Kidney glomerular epithelial cell (primary cell): ENCODE measurements at regions not wholly inside any gene's neighbourhood (a gene's known extent, or its start where the extent isn't known, plus 50 kb on each side); places are given as distances from the start of the nearest gene placed in this dataset.

Source experiments
- DNase-seq: peaks from one replicate; lab custom pipeline; 2025; lab: John Stamatoyannopoulos, UW

- DNase-seq: no peak
Observed at GRCh38 chr21:41671212-41671762, 95.6 kb downstream of the RIPK4 start.

- no peak for DNase-seq
Observed at GRCh38 chr21:41670056-41670805, 96.6 kb downstream of the RIPK4 start.

DNA sequence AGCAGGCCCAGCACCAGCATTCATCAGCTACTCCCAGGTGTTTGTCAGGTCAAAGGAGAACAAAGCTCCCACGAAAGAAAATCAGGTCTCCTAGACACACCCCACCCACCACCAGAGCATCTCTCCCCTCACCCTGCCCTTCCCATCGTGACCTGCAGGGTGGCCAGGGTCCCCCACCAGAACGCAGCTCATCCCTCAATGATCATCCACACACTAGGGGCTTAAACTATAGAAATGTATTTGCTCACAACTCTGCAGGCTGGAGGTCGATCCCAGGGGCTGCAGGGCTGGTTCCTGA, 97.4 kb downstream of the RIPK4 start:
- DNase-seq: no peak

GRCh38 chr21:41668686-41669532, 97.9 kb downstream of the RIPK4 start:
- no peak for DNase-seq

DNA sequence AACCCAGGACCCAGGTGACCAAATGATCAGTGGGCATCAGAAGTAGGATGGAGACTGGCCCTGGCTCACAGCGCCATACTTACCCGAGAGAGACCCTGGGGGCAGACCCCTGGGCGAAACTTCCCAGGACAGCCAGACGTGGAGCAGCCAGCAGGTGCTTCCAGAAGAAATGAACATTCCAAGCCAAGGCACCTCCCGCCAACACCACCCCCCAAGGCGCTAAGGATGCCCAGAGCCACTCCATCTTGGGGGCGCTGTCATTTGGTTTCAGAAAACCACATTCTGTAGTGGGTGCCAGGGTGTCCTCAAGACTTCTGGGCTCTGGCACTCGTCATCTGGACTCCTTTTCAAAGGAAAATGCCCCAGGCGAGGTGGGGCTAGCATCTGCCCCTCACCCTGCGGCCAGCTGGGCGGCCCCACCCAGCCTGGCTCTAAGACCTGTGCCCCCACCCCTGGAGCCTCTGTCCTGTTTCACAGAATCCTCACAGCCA, 98.8 kb downstream of the RIPK4 start:
- DNase-seq: no peak

DNA sequence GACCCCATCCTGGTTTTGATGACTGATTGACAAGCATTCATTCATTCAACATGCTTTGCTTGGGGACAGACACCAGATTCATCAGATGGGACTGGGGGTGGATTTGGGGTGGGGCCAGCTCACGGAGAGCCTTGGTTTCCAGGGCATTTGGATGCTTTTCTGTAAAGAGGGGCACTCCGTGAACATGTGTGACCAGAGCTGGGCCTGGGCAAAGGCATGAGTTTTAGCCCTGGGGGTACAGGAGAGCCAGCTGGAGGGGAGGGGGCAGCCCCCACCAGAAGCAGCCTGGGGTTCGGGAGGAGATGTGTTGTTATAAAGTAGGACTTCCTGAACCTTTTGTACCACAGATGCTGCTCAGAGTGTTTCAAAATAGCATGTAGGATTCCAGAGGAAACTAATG, 99.7 kb downstream of the RIPK4 start:
- no peak for DNase-seq

DNA sequence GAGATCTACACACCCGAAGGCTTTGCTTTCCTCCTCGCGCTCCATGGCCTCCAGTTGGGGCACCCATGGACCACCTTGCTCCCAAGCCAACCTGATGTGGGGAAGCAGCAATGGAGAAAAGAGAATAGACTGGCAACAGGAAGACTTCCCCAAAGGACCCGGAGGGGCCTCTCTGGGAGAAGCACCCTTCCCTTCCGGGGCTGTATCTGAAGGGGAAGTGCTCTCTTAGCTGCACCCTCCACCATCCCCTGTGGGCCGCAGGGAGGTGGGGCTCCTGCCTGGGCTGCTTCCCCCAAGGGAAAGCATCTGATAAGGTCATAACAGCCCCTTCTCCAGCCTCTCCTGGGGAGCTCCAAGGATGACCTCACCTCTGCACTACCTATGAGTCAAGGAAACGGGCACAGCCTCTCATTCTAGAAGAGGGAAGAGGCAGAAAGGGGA, 100.2 kb downstream of the RIPK4 start:
- no peak for DNase-seq

DNA sequence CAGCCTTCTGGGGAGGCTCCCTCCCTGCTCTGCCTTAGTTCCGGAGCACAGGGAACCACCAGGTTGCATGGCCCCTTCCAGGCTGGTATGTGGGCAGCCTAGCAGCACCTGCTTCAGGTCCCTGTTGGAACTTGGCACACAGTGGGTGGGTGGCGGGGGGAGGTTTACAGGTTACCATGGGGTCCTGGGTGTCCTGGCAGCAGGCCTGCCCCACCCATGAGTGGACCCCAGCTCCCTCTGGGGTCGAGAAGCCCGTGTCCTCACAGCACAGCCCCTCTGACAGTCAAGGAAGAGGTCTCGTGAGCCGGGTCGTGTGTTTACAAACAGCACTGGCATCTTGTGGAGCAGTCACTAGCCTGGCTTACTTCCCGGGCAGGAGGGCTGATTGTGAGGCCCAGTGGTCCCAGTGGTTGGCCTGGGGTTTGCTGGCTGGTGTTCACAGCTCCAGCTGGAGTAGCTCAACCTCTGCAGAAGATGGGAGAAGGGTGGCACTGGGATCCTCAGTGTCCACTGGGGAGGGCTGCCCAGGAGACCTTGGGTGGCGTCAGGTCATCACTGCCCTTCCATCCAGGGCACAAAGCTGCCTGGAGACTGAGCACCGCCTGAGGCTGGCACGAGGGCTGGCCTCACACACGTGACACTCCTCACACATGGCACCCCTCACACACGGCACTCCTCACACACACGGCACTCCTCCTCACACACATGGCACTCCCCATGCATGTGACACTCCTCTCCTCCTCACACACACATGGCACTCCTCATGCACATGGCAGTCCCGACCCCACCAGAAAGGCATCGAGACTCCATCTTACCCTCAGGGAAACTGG, 100.9 kb downstream of the RIPK4 start:
- DNase-seq: no peak

DNA sequence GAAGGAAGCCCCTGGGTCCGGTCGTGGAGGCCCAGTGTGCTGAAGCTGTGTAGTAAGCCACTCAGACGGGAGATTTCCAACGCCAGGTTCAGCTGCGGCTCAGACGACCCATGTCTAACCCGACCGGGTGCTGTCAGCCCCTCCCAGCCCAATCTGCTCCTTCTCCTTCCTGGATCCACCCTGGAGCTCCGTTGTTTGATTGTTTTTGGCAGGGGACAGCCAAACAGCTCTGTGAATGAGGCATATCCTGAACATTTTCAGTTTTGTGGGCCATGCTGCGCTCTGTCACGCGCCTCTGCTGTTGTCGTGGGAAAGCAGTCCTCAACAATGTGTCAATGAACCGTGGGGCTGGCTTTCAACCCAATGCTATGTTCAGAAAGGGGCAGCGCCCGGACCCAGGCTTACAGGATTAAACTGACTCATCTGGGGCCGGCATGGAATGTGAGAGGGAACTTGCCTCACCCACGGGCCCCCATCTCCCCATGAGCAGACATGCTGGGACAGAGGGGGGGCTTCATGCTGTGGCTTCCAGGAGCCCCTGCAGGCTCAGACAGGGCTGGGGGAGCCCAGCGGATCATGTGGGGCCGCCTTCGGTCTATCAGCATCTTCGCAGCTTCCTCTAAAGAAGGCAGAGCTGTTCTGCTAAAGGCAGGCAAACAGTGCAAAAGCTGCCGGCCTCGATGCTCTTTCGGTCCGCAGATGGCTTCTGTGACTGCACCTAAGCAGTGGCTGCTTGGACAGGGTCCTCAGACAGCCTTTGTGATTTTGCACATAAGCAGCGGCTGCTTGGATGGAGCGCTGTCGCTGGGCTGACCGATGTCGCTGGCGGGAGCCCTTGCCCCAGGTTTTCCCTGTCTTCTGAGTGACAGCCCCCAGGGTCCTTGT, 101.7 kb downstream of the RIPK4 start:
- DNase-seq: no peak

DNA sequence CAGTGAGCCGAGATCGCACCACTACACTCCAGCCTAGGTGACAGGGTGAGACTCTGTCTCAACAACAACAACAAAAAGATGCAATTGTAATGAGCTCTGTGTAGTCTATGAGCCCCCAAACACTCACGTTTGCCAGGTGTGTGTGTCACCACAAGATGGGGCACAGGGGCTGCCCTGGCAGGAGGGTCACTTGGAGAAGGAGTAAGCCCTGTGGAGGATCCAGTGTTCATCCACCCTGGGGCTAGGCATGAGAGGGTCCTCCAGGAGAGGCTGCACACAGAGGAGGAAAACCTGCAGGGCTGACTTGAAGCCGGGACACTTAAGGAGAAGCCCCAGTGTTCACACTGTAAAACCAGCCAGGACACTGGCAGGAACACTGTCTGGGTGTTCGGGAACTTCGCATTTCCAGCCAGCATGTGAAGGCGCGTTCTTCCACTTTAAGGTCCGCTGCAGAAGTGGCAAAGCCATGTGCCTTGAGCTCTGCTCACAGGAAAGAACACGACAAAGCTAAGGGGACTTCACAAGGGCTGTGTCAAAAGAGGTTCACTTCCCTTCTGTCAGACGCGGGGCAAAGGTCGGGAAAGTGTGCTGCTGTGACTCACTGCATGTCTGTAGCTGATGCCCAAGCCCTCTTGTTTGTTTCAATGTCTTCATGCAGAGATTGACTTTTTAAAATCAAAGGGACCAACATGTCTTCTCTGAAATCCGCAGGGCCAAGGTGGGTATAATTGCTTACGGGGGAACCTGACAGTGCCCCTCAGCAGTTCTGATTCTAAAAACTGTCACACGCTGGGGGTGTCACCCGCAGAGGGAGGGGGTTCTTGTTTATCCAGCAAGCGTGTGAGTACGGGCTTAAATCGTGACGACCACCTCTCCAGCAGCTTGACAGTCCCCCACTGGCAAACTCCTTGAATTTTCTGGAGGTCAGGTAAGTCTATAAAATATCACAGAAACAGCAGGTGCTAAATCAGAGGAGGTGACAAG, 102.8 kb downstream of the RIPK4 start:
- no peak for DNase-seq

GRCh38 chr21:41662761-41663160, 104.1 kb downstream of the RIPK4 start:
- no peak for DNase-seq

DNA sequence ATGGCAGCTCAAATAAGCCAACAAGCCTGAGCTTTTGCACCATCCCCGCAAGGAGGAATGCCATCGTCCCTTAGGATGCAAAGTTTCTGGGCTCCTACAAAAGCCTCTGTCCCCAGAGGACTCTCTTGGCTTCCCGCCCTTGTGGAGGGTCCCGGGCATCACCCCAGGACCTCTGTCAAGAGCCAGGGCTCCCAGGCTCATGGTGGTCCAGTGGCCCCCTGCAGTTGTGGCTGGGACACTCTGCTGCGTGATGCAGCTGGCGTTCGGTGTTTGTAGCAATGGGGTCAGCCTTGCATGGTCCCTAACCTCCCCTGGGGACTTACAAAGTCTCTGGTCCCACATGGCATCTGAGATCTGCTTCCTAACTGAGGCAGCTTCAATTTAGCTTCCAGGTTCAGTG, 104.7 kb downstream of the RIPK4 start:
- no peak for DNase-seq

DNA sequence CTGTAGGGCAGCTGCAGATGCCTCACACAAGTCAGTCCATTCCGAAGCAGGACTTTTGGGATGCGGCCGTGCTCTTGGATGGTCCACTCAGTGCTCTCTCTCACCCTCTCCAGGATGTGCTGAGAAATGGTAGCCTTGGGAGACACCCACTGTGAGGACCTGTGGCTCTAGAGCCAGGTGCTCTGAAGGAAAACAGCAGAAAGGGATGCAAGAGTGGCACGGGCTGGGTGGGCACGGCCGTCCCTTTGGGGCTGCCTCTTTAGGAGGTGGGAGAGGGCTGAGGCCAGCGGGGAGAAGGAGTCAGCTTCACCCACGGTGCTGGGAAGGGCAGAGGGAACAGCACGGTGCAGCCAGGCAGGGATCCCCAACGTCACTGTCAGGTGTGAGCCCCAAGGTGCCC, 106.1 kb downstream of the RIPK4 start:
- DNase-seq: no peak

DNA sequence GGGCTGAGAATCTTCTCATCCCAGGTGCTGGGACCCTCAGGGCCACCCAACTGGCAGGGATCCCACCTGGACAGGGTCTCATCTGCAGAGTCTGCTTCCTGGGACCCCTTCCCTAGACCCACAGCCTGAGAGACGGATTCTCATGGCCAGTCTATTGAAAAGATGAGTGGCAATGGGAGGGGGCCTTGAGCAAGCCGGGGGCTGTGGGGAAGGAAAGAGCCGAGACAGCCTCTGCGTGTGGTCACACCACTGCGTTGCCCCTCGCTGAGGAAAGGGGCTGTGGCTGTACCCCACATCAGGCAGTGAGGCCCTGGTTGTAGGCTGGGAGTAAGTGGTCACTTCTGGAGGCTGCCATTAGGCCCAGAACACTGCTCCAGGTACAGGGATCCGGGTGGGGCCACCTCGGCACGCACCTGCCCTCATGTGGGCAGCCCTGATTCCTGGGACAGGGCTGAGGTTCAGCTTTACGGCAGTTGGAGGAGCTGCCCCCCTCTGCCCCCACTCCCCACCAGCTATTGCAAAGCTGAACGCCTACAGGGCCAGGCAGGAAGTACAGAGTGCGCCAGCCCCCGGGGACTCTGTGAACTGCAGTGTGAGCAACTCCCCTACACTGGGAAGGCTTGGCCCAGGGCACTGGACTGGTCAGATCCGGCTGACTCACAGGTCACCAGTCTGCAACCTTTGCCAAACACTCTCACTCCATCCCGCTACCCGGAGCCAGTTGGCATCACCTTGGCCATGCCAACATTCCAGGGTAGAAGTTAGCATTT, 106.9 kb downstream of the RIPK4 start:
- no peak for DNase-seq

DNA sequence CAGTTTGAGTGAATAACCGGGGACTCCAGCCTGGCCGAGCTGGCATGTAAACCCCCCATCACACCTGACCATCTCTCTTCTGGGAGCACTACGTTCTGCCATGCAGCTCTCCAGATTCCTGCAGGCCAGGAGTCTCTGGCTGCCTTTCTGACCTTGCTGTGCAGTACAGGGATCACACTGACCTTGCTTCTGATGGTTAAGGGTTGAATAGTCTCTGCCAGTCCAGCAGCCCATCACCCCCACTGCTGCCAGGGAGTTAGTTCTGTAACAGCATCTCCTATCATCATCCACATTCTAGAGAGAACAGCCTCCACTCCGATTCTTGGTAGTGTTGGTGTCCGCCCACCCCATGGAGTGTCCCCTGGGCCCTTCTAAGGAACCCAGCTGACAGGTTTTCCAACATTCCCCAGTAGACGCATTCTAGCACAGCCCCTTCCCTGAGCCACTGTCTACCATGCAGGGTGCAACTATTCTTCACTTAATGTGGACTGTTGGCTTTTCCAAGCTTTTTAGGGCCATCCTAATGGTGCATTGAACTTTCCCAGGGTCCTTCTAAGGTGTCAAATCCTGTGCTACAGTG, 109.8 kb downstream of the RIPK4 start:
- DNase-seq: no peak

- DNase-seq: no peak
Observed at GRCh38 chr21:41655259-41655658, 111.6 kb downstream of the RIPK4 start.

GRCh38 chr21:41653954-41654491, 112.8 kb downstream of the RIPK4 start:
- DNase-seq: no peak

GRCh38 chr21:41653243-41653953, 113.5 kb downstream of the RIPK4 start:
- no peak for DNase-seq
